HCT116 (cell line): ENCODE measurements at regions not wholly inside any gene's neighbourhood (a gene's known extent, or its start where the extent isn't known, plus 50 kb on each side); places are given as distances from the start of the nearest gene placed in this dataset.

ENCODE experiments used
- ATAC-seq: fragments of 200-7000 bp; cut with Tn5 transposase; 2 replicates; pipeline ENCODE4 v1.9.1; 2020; ENCODE audit warnings: mild to moderate bottlenecking, moderate library complexity
- BruUV-seq: library from RNA; stranded (reverse); fragments of 400-500 nt; replicated peaks from 2 replicates; lab custom pipeline; 2021; lab: Mats Ljungman, UMichigan
- CTCF ChIA-PET: fragments of 300-600 bp; sonication (Branson Sonifier 250); formaldehyde crosslinking; loops from one replicate; lab custom pipeline; 2021; ENCODE audit warnings: antibody characterized with exemption; lab: Charles Lee
- POLR2A ChIA-PET: fragments of 300-600, 350-600 bp; sonication (Branson Sonifier 250); formaldehyde crosslinking; loops from one replicate; lab custom pipeline; 2021; ENCODE audit warnings: antibody characterized with exemption; lab: Charles Lee
- RAD21 ChIA-PET, 2 experiments: fragments of 300-600 bp; sonication (Branson Sonifier 250); formaldehyde crosslinking; loops; one replicate each; lab custom pipeline; 2023; ENCODE audit warnings: low total read pairs in 2 of 2; ENCODE audit not compliant: uncharacterized antibody in 2 of 2, unreplicated experiment in 2 of 2, low non-redundant PET in 1 of 2; lab: Charles Lee
- DNase-seq: peaks from one replicate; pipeline ENCODE4 v3.0.0-alpha.2; 2010; ENCODE audit warnings: low read depth, low spot score
- H2AFZ ChIP-seq: fragments of 200-600 bp; shearing (Covaris generic), sonication (generic); 2 replicates; pipeline ENCODE4 v1.6.1; 2017; ENCODE audit warnings: low read depth, mixed run types, mixed read lengths, antibody characterized with exemption, low read length; ENCODE audit not compliant: poor library complexity, severe bottlenecking
- H3K27ac ChIP-seq: 2 replicates; pipeline ENCODE4 v1.5.1; 2012; ENCODE audit warnings: low read depth, low read length
- H3K27me3 ChIP-seq: fragments of 200-600 bp; sonication (generic); 2 replicates; pipeline ENCODE4 v1.6.1; 2016; ENCODE audit warnings: mixed run types, low read length, mixed read lengths; ENCODE audit not compliant: insufficient read depth
- H3K36me3 ChIP-seq, 2 experiments: fragments of 200-500 bp in 1 of 2; fragments of 200-600 bp in 1 of 2; sonication (Bioruptor generic) in 1 of 2; sonication (generic) in 1 of 2; 2 replicates each; pipeline versions ENCODE4 v1.5.1 to v1.6.1; 2014 to 2016; ENCODE audit warnings: low read length in 2 of 2, inconsistent platforms in 1 of 2, mixed read lengths in 1 of 2, mixed run types in 1 of 2; ENCODE audit not compliant: insufficient read depth in 2 of 2, control insufficient read depth in 1 of 2
- H3K4me1 ChIP-seq, 2 experiments: fragments of 200-600 bp in 1 of 2; sonication (generic) in 1 of 2; 2 replicates each; pipeline versions ENCODE4 v1.5.1 to v1.6.1; 2012 to 2017; ENCODE audit warnings: low read length in 2 of 2, inconsistent platforms in 1 of 2, mild to moderate bottlenecking in 1 of 2, mixed read lengths in 1 of 2, mixed run types in 1 of 2, moderate library complexity in 1 of 2; ENCODE audit not compliant: insufficient read depth in 2 of 2, control insufficient read depth in 1 of 2
- H3K4me2 ChIP-seq: fragments of 200-600 bp; sonication (generic); 2 replicates; pipeline ENCODE4 v1.6.1; 2017; ENCODE audit warnings: mixed run types, low read length, mixed read lengths
- H3K4me3 ChIP-seq, 2 experiments: fragments of 200-600 bp in 1 of 2; sonication (generic) in 1 of 2; replicated peaks in 1 of 2; 2 replicates each; pipeline ENCODE4 v1.5.1; 2011 to 2016; ENCODE audit warnings: low read length in 2 of 2, control low read depth in 1 of 2, low read depth in 1 of 2, mild to moderate bottlenecking in 1 of 2, mixed read lengths in 1 of 2, mixed run types in 1 of 2
- H3K79me2 ChIP-seq: fragments of 200-600 bp; sonication (generic); 2 replicates; pipeline ENCODE4 v1.6.1; 2017; ENCODE audit warnings: mild to moderate bottlenecking, mixed run types, low read length, moderate library complexity, mixed read lengths; ENCODE audit not compliant: insufficient read depth
- H3K9ac ChIP-seq: fragments of 200-600 bp; sonication (generic); 2 replicates; pipeline ENCODE4 v1.6.1; 2016; ENCODE audit warnings: low read length, mixed read lengths
- H3K9me2 ChIP-seq: fragments of 200-600 bp; sonication (generic), shearing (Covaris generic); 2 replicates; pipeline ENCODE4 v1.6.1; 2017; ENCODE audit warnings: mixed run types, mild to moderate bottlenecking, moderate library complexity; ENCODE audit not compliant: insufficient read depth
- H3K9me3 ChIP-seq, 2 experiments: fragments of 200-500 bp in 1 of 2; fragments of 200-600 bp in 1 of 2; sonication (Bioruptor generic) in 1 of 2; sonication (generic) in 1 of 2; 2 replicates each; pipeline ENCODE4 v1.6.1; 2014 to 2017; ENCODE audit warnings: low read length in 2 of 2, mixed read lengths in 2 of 2, inconsistent platforms in 1 of 2, low read depth in 1 of 2, mild to moderate bottlenecking in 1 of 2, mixed run types in 1 of 2, moderate library complexity in 1 of 2; ENCODE audit not compliant: control insufficient read depth in 1 of 2, insufficient read depth in 1 of 2
- H4K20me1 ChIP-seq: fragments of 200-600 bp; sonication (generic), shearing (Covaris generic); 2 replicates; pipeline ENCODE4 v1.6.1; 2017; ENCODE audit warnings: mixed run types, mild to moderate bottlenecking, moderate library complexity; ENCODE audit not compliant: insufficient read depth
- CBX3 ChIP-seq: IDR thresholded peaks from 2 replicates; pipeline ENCODE4 v1.6.1; 2012; ENCODE audit warnings: low read depth
- CEBPB ChIP-seq: IDR thresholded peaks from 2 replicates; pipeline ENCODE4 v1.6.1; 2012; ENCODE audit warnings: low read depth
- EGR1 ChIP-seq: IDR thresholded peaks from 2 replicates; pipeline ENCODE4 v1.6.1; 2012; ENCODE audit warnings: low read depth
- ELF1 ChIP-seq: IDR thresholded peaks from 2 replicates; pipeline ENCODE4 v1.6.1; 2012; ENCODE audit warnings: low read depth, borderline replicate concordance
- EZH2 ChIP-seq: fragments of 200-600 bp; sonication (generic); IDR thresholded peaks from 2 replicates; pipeline ENCODE4 v1.6.1; 2017; ENCODE audit warnings: antibody characterized with exemption, mixed run types
- POLR2A ChIP-seq: IDR thresholded peaks from 2 replicates; pipeline ENCODE4 v1.7.0; 2011; ENCODE audit warnings: borderline replicate concordance; ENCODE audit not compliant: insufficient read depth, insufficient read length; ENCODE audit errors: extremely low read depth
- RAD21 ChIP-seq: IDR thresholded peaks from 2 replicates; pipeline ENCODE4 v1.6.1; 2012; ENCODE audit warnings: low read depth, mild to moderate bottlenecking
- SP1 ChIP-seq: IDR thresholded peaks from 2 replicates; pipeline ENCODE4 v1.6.1; 2012; ENCODE audit warnings: low read depth
- TCF7L2 ChIP-seq: IDR thresholded peaks from 2 replicates; pipeline ENCODE4 v1.7.0; 2011; ENCODE audit warnings: borderline replicate concordance, inconsistent platforms; ENCODE audit not compliant: insufficient read depth, insufficient read length; ENCODE audit errors: extremely low read depth
- ZNF274 ChIP-seq: fragments of 200-500 bp; sonication (Bioruptor generic); IDR thresholded peaks from 2 replicates; pipeline ENCODE4 v1.6.1; 2014; ENCODE audit warnings: mild to moderate bottlenecking, low read depth, low read length, inconsistent platforms
- intact Hi-C: fragments of 100-400 bp; cut with micrococcal nuclease; formaldehyde crosslinking; loops from 2 replicates; pipeline ENCODE4 v1.10.0; 2022
- TF ChIP-seq, protein P1 (sequence below), 3 experiments: fragments of 200-600 bp in 1 of 3; sonication (generic) in 1 of 3; IDR thresholded peaks in 2 of 3; conservative IDR thresholded peaks in 1 of 3; 2 replicates each; pipeline ENCODE4 v1.5.1; 2012 to 2017; ENCODE audit warnings: low read depth in 2 of 3, low read length in 2 of 3, antibody characterized with exemption in 1 of 3, borderline replicate concordance in 1 of 3, control low read depth in 1 of 3, mild to moderate bottlenecking in 1 of 3, mixed read lengths in 1 of 3, mixed run types in 1 of 3, moderate library complexity in 1 of 3; ENCODE audit not compliant: insufficient read depth in 1 of 3

GRCh38 chr5:4575608-4576007 is 564.5 kb upstream of the ADAMTS16 start:
- no peak overlapping the region for H3K27ac ChIP-seq
- H3K4me1 ChIP-seq, result no peaks in the 10 kb centered on the region
- TF ChIP-seq, protein P1, sequence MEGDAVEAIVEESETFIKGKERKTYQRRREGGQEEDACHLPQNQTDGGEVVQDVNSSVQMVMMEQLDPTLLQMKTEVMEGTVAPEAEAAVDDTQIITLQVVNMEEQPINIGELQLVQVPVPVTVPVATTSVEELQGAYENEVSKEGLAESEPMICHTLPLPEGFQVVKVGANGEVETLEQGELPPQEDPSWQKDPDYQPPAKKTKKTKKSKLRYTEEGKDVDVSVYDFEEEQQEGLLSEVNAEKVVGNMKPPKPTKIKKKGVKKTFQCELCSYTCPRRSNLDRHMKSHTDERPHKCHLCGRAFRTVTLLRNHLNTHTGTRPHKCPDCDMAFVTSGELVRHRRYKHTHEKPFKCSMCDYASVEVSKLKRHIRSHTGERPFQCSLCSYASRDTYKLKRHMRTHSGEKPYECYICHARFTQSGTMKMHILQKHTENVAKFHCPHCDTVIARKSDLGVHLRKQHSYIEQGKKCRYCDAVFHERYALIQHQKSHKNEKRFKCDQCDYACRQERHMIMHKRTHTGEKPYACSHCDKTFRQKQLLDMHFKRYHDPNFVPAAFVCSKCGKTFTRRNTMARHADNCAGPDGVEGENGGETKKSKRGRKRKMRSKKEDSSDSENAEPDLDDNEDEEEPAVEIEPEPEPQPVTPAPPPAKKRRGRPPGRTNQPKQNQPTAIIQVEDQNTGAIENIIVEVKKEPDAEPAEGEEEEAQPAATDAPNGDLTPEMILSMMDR (IDR thresholded peaks at IDR 0.05 in 2 of 3, conservative IDR thresholded peaks at IDR 0.05 in 1 of 3; ENCODE audit: borderline replicate concordance in 1 of 3, insufficient read depth in 1 of 3, low read depth in 2 of 3, low read length in 2 of 3), result no peak
- no peak for TF ChIP-seq SP1
- TF ChIP-seq CEBPB, result no peak
- no peak overlapping the region for H3K9ac ChIP-seq
- no peaks in the 10 kb centered on the region for H3K27me3 ChIP-seq
- ATAC-seq (no peak), DNase-seq (no peak)
- BruUV-seq, result no TSS peak
- ChIA-PET POLR2A (no interaction called here), CTCF (no interaction called here), RAD21 (interaction anchor here in 1 of 2 experiments (0.7 kb wide), 1 partner anchor 216 kb away, joined by 3 read pairs; no protein-coding TSS in a partner anchor)
- peaks cover 9 to 33% of the 10 kb centered on the region in 2 experiments; a peak in 3 of 4 replicates for H3K9me3 ChIP-seq
- H3K9me2 ChIP-seq, result no peaks in the 10 kb centered on the region
- no peak overlapping the region for H3K4me2 ChIP-seq
- no peak overlapping the region for H2AFZ ChIP-seq
- no peaks in the 10 kb centered on the region for H4K20me1 ChIP-seq
- H3K79me2 ChIP-seq, result no peaks in the 10 kb centered on the region
- intact Hi-C loops, result no loop called here
- H3K4me3 ChIP-seq, result no peak overlapping the region
- H3K36me3 ChIP-seq, result no peaks in the 10 kb centered on the region

GRCh38 chr5:4576161-4576748 is 563.9 kb upstream of the ADAMTS16 start:
- H3K4me1 ChIP-seq, result no peaks in the 10 kb centered on the region
- H3K4me2 ChIP-seq, result no peak overlapping the region
- ATAC-seq (no peak), DNase-seq (no peak)
- H2AFZ ChIP-seq, result no peak overlapping the region
- peaks cover 9 to 33% of the 10 kb centered on the region in 2 experiments; a peak in 3 of 4 replicates for H3K9me3 ChIP-seq
- no peaks in the 10 kb centered on the region for H4K20me1 ChIP-seq
- no TSS peak for BruUV-seq
- no peaks in the 10 kb centered on the region for H3K27me3 ChIP-seq
- RAD21 ChIA-PET, result no interaction called here
- POLR2A ChIA-PET, result no interaction called here
- intact Hi-C loops, result no loop called here
- no peaks in the 10 kb centered on the region for H3K36me3 ChIP-seq
- no peak overlapping the region for H3K27ac ChIP-seq
- no peaks in the 10 kb centered on the region for H3K79me2 ChIP-seq
- no peak overlapping the region for H3K4me3 ChIP-seq
- no peak for TF ChIP-seq EGR1
- no peak for TF ChIP-seq RAD21
- no peak for TF ChIP-seq ELF1
- TF ChIP-seq EZH2, result no peak
- TF ChIP-seq CBX3, result no peak
- TF ChIP-seq ZNF274, result no peak
- no peak for TF ChIP-seq POLR2A
- no peak for TF ChIP-seq TCF7L2
- TF ChIP-seq CEBPB, result no peak
- H3K9ac ChIP-seq, result no peak overlapping the region
- CTCF ChIA-PET, result no interaction called here
- H3K9me2 ChIP-seq, result no peaks in the 10 kb centered on the region
